ENCODE measurements at regions not wholly inside any gene's neighbourhood (a gene's known extent, or its start where the extent isn't known, plus 50 kb on each side); places are given as distances from the start of the nearest gene placed in this dataset.

GRCh38 chr13:99041337-99041736 lies 63.5 kb upstream of the DOCK9 start:
- TF ChIP-seq JUN (CRISPR knock-in tag; IDR thresholded peaks at IDR 0.05), result no peak
- TF ChIP-seq SP1 (CRISPR knock-in tag; conservative IDR thresholded peaks at IDR 0.05), result no peak
- TF ChIP-seq IRF1 (CRISPR knock-in tag; IDR thresholded peaks at IDR 0.05), result no peak
- TF ChIP-seq ZNF263 (CRISPR knock-in tag; IDR thresholded peaks at IDR 0.05; ENCODE audit: low read depth), result no peak
- no peak for TF ChIP-seq ZNF121 (CRISPR knock-in tag; IDR thresholded peaks at IDR 0.05)
- no peak for TF ChIP-seq ESRRA (CRISPR knock-in tag; IDR thresholded peaks at IDR 0.05; ENCODE audit: borderline replicate concordance)
- no peak for TF ChIP-seq FOXP1 (CRISPR knock-in tag; IDR thresholded peaks at IDR 0.05; ENCODE audit: borderline replicate concordance)
- no peak for TF ChIP-seq E2F5 (CRISPR knock-in tag; IDR thresholded peaks at IDR 0.05)
- no peak for TF ChIP-seq CTCF (IDR thresholded peaks at IDR 0.05)
- no peak for TF ChIP-seq PRRX2 (CRISPR knock-in tag; IDR thresholded peaks at IDR 0.05)
- TF ChIP-seq NR3C1 (CRISPR knock-in tag; conservative IDR thresholded peaks at IDR 0.05; ENCODE audit: low read depth), result no peak
- TF ChIP-seq HMGXB4 (CRISPR knock-in tag; IDR thresholded peaks at IDR 0.05), result no peak

Measured in WTC11 (cell line).